ENCODE measurements at regions not wholly inside any gene's neighbourhood (a gene's known extent, or its start where the extent isn't known, plus 50 kb on each side); places are given as distances from the start of the nearest gene placed in this dataset.

DNA sequence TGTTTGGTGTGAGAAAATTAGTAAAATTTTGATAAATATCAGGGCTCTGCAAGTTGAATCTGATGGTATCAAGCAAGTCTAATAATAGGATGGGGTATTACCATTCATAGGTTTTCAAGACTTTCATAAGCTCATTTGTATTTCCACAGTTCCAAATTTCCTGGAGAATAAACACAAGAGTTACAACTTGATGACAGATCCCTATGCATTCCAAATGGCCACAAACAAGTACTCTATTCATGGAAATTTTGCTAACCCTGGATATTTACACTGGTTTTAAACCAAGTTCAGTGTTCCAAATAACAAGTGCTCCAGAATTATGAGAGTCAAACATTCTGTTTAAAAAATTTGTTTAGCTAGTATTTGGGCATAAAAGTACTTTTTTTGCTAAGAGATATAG is 75.0 kb upstream of the CNTN6 start:
- TF ChIP-seq EZH2phosphoT487 (IDR thresholded peaks at IDR 0.05; ENCODE audit: insufficient read depth, low read depth) = no peak
- TF ChIP-seq EZH2 (IDR thresholded peaks at IDR 0.05; ENCODE audit: insufficient read depth, poor library complexity, severe bottlenecking) = no peak
- Histone ChIP-seq H3K9ac (no peak overlapping the region), H2AFZ (no peak overlapping the region), H3K79me2 (ENCODE audit: insufficient read depth) (no peaks in the 10 kb centered on the region), H3K4me1 (ENCODE audit: insufficient read depth) (no peaks in the 10 kb centered on the region), H3F3A (ENCODE audit: insufficient read depth) (no peaks in the 10 kb centered on the region), H3K4me2 (ENCODE audit: unreplicated experiment) (no peak overlapping the region), H3K9me2 (ENCODE audit: insufficient read depth) (no peaks in the 10 kb centered on the region), H4K20me1 (ENCODE audit: insufficient read depth) (no peaks in the 10 kb centered on the region), H3K36me3 (ENCODE audit: low read depth) (no peaks in the 10 kb centered on the region), H3K4me3 (no peak overlapping the region), H3K9me3 (ENCODE audit: low read depth) (no peaks in the 10 kb centered on the region), H3K27me3 (replicated peaks; ENCODE audit: insufficient read depth) (no peaks in the 10 kb centered on the region), H3K27ac (no peak overlapping the region)
- DNase-seq = no peak
- in situ Hi-C loops (cut with MboI) = no loop called here

DNA sequence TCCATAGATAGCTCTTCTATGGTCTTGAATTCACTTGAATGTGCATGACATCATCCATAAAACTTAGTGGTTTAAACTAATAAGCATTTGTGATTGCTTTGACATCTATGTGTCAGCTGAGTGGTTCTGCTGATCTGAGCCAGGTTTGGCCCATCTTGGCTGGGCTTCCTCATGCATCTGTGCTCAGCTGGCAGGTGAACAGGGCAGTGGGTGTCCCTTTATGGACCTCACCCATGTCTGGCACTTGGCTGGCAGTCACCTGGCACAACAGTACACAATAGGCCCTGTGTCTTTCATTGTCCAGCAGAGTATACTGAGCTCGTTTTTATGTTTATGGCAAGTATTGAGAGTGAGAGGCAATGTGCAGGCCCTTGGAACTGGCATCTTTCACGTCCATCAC is 73.7 kb upstream of the CNTN6 start:
- no peak overlapping the region for H3K9ac ChIP-seq
- no peaks in the 10 kb centered on the region for H3K9me3 ChIP-seq (ENCODE audit: low read depth)
- no peaks in the 10 kb centered on the region for H4K20me1 ChIP-seq (ENCODE audit: insufficient read depth)
- no peak overlapping the region for H3K4me3 ChIP-seq
- H2AFZ ChIP-seq = no peak overlapping the region
- H3F3A ChIP-seq (ENCODE audit: insufficient read depth) = no peaks in the 10 kb centered on the region
- TF ChIP-seq EZH2phosphoT487 (IDR thresholded peaks at IDR 0.05; ENCODE audit: insufficient read depth, low read depth) (no peak), EZH2 (IDR thresholded peaks at IDR 0.05; ENCODE audit: insufficient read depth, poor library complexity, severe bottlenecking) (no peak)
- H3K9me2 ChIP-seq (ENCODE audit: insufficient read depth) = no peaks in the 10 kb centered on the region
- no peaks in the 10 kb centered on the region for H3K4me1 ChIP-seq (ENCODE audit: insufficient read depth)
- no peaks in the 10 kb centered on the region for H3K36me3 ChIP-seq (ENCODE audit: low read depth)
- DNase-seq = no peak
- no peaks in the 10 kb centered on the region for H3K79me2 ChIP-seq (ENCODE audit: insufficient read depth)
- no peak overlapping the region for H3K27ac ChIP-seq
- in situ Hi-C loops (cut with MboI) = no loop called here
- no peak overlapping the region for H3K4me2 ChIP-seq (ENCODE audit: unreplicated experiment)
- H3K27me3 ChIP-seq (replicated peaks; ENCODE audit: insufficient read depth) = no peaks in the 10 kb centered on the region
- 6 to 11% methylated on average over 2 of the region's 2 CpGs for WGBS, 2 experiments (ENCODE audit: low coverage in 1 of 2, low lambda C conversion rate in 2 of 2, missing lambda C conversion rate in 2 of 2)

DNA sequence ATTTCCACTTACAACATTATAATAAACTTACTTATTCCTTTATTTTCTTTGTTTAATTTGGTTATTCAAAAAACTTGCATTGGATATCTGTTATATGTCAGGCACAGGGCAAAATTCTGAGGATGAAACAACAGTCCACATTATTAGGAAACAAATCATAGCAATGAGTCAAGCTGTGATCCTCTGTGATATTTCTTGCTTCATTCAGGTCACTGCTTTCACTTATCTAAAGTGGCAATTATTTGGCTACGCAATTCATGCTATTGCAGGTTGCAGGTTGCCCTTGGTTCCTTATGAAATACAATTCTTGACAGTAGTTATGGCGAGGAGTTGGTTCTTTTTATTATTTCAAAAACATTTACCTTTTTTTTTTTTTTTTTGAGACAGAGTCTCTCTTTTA is 66.4 kb upstream of the CNTN6 start:
- Histone ChIP-seq H2AFZ (no peak overlapping the region), H3K4me3 (no peak overlapping the region), H3K27me3 (replicated peaks; ENCODE audit: insufficient read depth) (no peaks in the 10 kb centered on the region), H3K9ac (no peak overlapping the region), H4K20me1 (ENCODE audit: insufficient read depth) (no peaks in the 10 kb centered on the region), H3K9me2 (ENCODE audit: insufficient read depth) (no peaks in the 10 kb centered on the region), H3K4me2 (ENCODE audit: unreplicated experiment) (no peak overlapping the region), H3K79me2 (ENCODE audit: insufficient read depth) (no peaks in the 10 kb centered on the region), H3K27ac (no peak overlapping the region), H3K4me1 (ENCODE audit: insufficient read depth) (no peaks in the 10 kb centered on the region), H3K36me3 (ENCODE audit: low read depth) (no peaks in the 10 kb centered on the region), H3K9me3 (ENCODE audit: low read depth) (no peaks in the 10 kb centered on the region), H3F3A (ENCODE audit: insufficient read depth) (no peaks in the 10 kb centered on the region)
- WGBS, 2 experiments (ENCODE audit: low coverage in 1 of 2, low lambda C conversion rate in 2 of 2, missing lambda C conversion rate in 2 of 2) = 28 to 49% methylated on average over 2 of the region's 2 CpGs
- no peak for TF ChIP-seq EZH2phosphoT487 (IDR thresholded peaks at IDR 0.05; ENCODE audit: insufficient read depth, low read depth)
- TF ChIP-seq EZH2 (IDR thresholded peaks at IDR 0.05; ENCODE audit: insufficient read depth, poor library complexity, severe bottlenecking) = no peak
- in situ Hi-C loops (cut with MboI) = no loop called here
- no peak for DNase-seq

DNA sequence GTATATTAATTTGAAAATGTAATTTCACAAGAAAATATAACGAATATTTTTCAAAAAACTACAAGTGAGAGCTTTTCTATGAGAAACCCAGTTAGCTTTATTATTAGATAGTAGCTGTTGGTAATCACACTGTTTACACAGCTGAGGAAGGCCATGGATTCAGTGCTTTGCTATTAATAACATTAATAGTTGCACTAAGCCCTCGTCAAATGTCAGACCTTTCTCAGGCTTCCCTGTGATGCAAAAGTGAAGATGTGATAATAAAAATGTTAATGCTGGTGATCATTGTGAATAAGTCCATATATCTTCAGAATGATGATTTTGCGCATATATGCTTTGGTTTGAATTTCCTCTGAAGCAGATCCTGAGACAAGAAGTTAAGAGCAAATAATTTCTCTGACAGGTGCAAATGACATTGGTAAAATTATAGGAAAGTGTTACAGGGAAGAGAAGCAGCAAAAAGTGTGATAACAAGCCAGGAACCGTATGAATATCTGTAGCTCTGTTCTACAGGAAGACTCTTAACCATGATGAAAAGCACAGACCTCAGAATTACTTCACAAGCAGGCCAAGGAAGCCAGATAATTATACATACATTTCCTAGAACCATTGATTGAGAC is 56.5 kb upstream of the CNTN6 start:
- Histone ChIP-seq H3K27ac (no peak overlapping the region), H3K9me3 (ENCODE audit: low read depth) (no peaks in the 10 kb centered on the region), H3K27me3 (replicated peaks; ENCODE audit: insufficient read depth) (no peaks in the 10 kb centered on the region), H3K9ac (no peak overlapping the region), H3K79me2 (ENCODE audit: insufficient read depth) (no peaks in the 10 kb centered on the region), H3K4me3 (no peak overlapping the region), H3K4me1 (ENCODE audit: insufficient read depth) (no peaks in the 10 kb centered on the region), H3F3A (ENCODE audit: insufficient read depth) (no peaks in the 10 kb centered on the region), H4K20me1 (ENCODE audit: insufficient read depth) (no peaks in the 10 kb centered on the region), H3K36me3 (ENCODE audit: low read depth) (no peaks in the 10 kb centered on the region), H2AFZ (no peak overlapping the region), H3K9me2 (ENCODE audit: insufficient read depth) (no peaks in the 10 kb centered on the region), H3K4me2 (ENCODE audit: unreplicated experiment) (no peak overlapping the region)
- TF ChIP-seq EZH2phosphoT487 (IDR thresholded peaks at IDR 0.05; ENCODE audit: insufficient read depth, low read depth) = no peak
- no peak for TF ChIP-seq EZH2 (IDR thresholded peaks at IDR 0.05; ENCODE audit: insufficient read depth, poor library complexity, severe bottlenecking)
- WGBS, 2 experiments (ENCODE audit: low coverage in 1 of 2, low lambda C conversion rate in 2 of 2, missing lambda C conversion rate in 2 of 2) = 20 to 21% methylated on average over 4 of the region's 4 CpGs
- DNase-seq = no peak
- in situ Hi-C loops (cut with MboI) = no loop called here

DNA sequence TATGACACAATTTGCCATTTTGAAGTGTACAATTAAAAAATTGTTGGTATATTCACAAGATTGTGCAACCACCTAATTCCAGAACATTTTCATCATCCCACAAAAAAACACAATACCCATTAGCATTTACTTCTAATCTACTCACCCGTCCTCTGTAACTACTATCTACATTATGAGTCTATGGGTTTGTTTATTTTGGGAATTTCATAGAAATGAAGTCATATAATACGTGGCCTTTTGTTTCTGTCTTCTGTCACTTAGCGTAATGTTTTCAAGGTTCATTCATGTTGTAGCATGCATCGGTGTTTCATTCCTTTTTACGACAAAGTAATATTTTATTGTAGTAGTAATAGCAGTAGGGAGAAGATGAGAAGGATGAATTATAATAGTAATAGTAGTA is 55.2 kb upstream of the CNTN6 start:
- H3K9me3 ChIP-seq (ENCODE audit: low read depth) = no peaks in the 10 kb centered on the region

More for the DNA sequence above, 55.2 kb upstream of the CNTN6 start:
- WGBS, 2 experiments (ENCODE audit: low coverage in 1 of 2, low lambda C conversion rate in 2 of 2, missing lambda C conversion rate in 2 of 2) = 40 to 41% methylated on average over 5 of the region's 5 CpGs
- Histone ChIP-seq H3K27me3 (replicated peaks; ENCODE audit: insufficient read depth) (no peaks in the 10 kb centered on the region), H3K4me2 (ENCODE audit: unreplicated experiment) (no peak overlapping the region), H2AFZ (no peak overlapping the region), H3K9ac (no peak overlapping the region), H4K20me1 (ENCODE audit: insufficient read depth) (no peaks in the 10 kb centered on the region), H3K79me2 (ENCODE audit: insufficient read depth) (no peaks in the 10 kb centered on the region), H3K27ac (no peak overlapping the region), H3K4me3 (no peak overlapping the region), H3K9me2 (ENCODE audit: insufficient read depth) (no peaks in the 10 kb centered on the region), H3F3A (ENCODE audit: insufficient read depth) (no peaks in the 10 kb centered on the region), H3K36me3 (ENCODE audit: low read depth) (no peaks in the 10 kb centered on the region), H3K4me1 (ENCODE audit: insufficient read depth) (no peaks in the 10 kb centered on the region)
- in situ Hi-C loops (cut with MboI) = no loop called here
- no peak for TF ChIP-seq EZH2 (IDR thresholded peaks at IDR 0.05; ENCODE audit: insufficient read depth, poor library complexity, severe bottlenecking)
- TF ChIP-seq EZH2phosphoT487 (IDR thresholded peaks at IDR 0.05; ENCODE audit: insufficient read depth, low read depth) = no peak
- DNase-seq = no peak
